Neural progenitor cell (in vitro differentiated cells): ENCODE measurements at regions not wholly inside any gene's neighbourhood (a gene's known extent, or its start where the extent isn't known, plus 50 kb on each side); places are given as distances from the start of the nearest gene placed in this dataset.

ENCODE experiments used
- DNase-seq: peaks from one replicate; pipeline ENCODE4 v3.0.0-alpha.2; 2016; ENCODE audit warnings: low spot score
- H2AFZ ChIP-seq: fragments of 200-600 bp; sonication (generic); replicated peaks from 2 replicates; pipeline ENCODE4 v1.6.1; 2016; ENCODE audit warnings: antibody characterized with exemption
- H3F3A ChIP-seq: fragments of 200-600 bp; sonication (generic); 2 replicates; pipeline ENCODE4 v1.6.1; 2016; ENCODE audit warnings: antibody characterized with exemption, low read depth
- H3K27ac ChIP-seq: fragments of 200-600 bp; sonication (generic); 2 replicates; pipeline ENCODE4 v1.5.1; 2016; ENCODE audit warnings: mild to moderate bottlenecking
- H3K27me3 ChIP-seq: fragments of 200-600 bp; sonication (generic); 2 replicates; pipeline ENCODE4 v1.6.1; 2016; ENCODE audit warnings: mild to moderate bottlenecking, moderate library complexity
- H3K36me3 ChIP-seq: fragments of 200-600 bp; sonication (generic); 2 replicates; pipeline ENCODE4 v1.5.1; 2016
- H3K4me1 ChIP-seq: fragments of 200-600 bp; sonication (generic); 2 replicates; pipeline ENCODE4 v1.6.1; 2016; ENCODE audit warnings: mixed run types
- H3K4me2 ChIP-seq: fragments of 200-600 bp; sonication (generic); 2 replicates; pipeline ENCODE4 v1.6.1; 2016
- H3K4me3 ChIP-seq: fragments of 200-600 bp; sonication (generic); 2 replicates; pipeline ENCODE4 v1.5.1; 2016
- H3K79me2 ChIP-seq: fragments of 200-600 bp; sonication (generic); 2 replicates; pipeline ENCODE4 v1.6.1; 2016; ENCODE audit warnings: low read depth
- H3K9ac ChIP-seq: fragments of 200-600 bp; sonication (generic); 2 replicates; pipeline ENCODE4 v1.6.1; 2016
- H3K9me3 ChIP-seq: fragments of 200-600 bp; sonication (generic); 2 replicates; pipeline ENCODE4 v1.5.1; 2016; ENCODE audit warnings: low read depth
- H4K20me1 ChIP-seq: fragments of 200-600 bp; sonication (generic); 2 replicates; pipeline ENCODE4 v1.6.1; 2016; ENCODE audit warnings: low read depth
- H3K27ac Mint-ChIP-seq: 3 replicates; pipeline ENCODE4 v1.8.0; 2021; ENCODE audit warnings: mixed read lengths
- H3K27me3 Mint-ChIP-seq: 2 replicates; pipeline ENCODE4 v1.8.0; 2022; ENCODE audit warnings: low read depth, mild to moderate bottlenecking, inconsistent platforms, moderate library complexity, mixed read lengths; ENCODE audit not compliant: insufficient read depth
- H3K36me3 Mint-ChIP-seq: 3 replicates; pipeline ENCODE4 v1.8.0; 2021; ENCODE audit warnings: mixed read lengths
- H3K4me1 Mint-ChIP-seq: 3 replicates; pipeline ENCODE4 v1.8.0; 2021; ENCODE audit warnings: mixed read lengths
- H3K4me3 Mint-ChIP-seq: 3 replicates; pipeline ENCODE4 v1.8.0; 2021; ENCODE audit warnings: mild to moderate bottlenecking, moderate library complexity, mixed read lengths
- H3K9me3 Mint-ChIP-seq: 3 replicates; pipeline ENCODE4 v1.8.0; 2020; ENCODE audit warnings: mixed read lengths
- CTCF ChIP-seq: fragments of 200-600 bp; sonication (generic); IDR thresholded peaks from 2 replicates; pipeline ENCODE4 v1.5.1; 2017; ENCODE audit warnings: antibody characterized with exemption, mild to moderate bottlenecking
- EZH2 ChIP-seq: fragments of 200-600 bp; sonication (generic); IDR thresholded peaks from 2 replicates; pipeline ENCODE4 v1.6.1; 2017; ENCODE audit warnings: antibody characterized with exemption, mild to moderate bottlenecking, moderate library complexity
- EZH2phosphoT487 ChIP-seq: fragments of 200-600 bp; sonication (generic); IDR thresholded peaks from 2 replicates; pipeline ENCODE4 v1.6.1; 2017; ENCODE audit warnings: antibody characterized with exemption

- no peak overlapping the region for H3K27ac Mint-ChIP-seq
- H3K4me3 ChIP-seq = no peak overlapping the region
Observed at GRCh38 chr9:75798505-75798904, 92.0 kb upstream of the PCSK5 start.

GRCh38 chr9:75803130-75803529 lies 87.3 kb upstream of the PCSK5 start:
- no peak overlapping the region for H3K4me3 ChIP-seq
- Mint-ChIP-seq H3K27ac (no peak overlapping the region), H3K9me3 (no peaks in the 10 kb centered on the region), H3K4me3 (no peak overlapping the region), H3K4me1 (peaks cover 4% of the 10 kb centered on the region), H3K27me3 (no peaks in the 10 kb centered on the region), H3K36me3 (no peaks in the 10 kb centered on the region)
- no peaks in the 10 kb centered on the region for H3K36me3 ChIP-seq
- no peak overlapping the region for H3K4me2 ChIP-seq
- no peak for DNase-seq
- no peaks in the 10 kb centered on the region for H4K20me1 ChIP-seq
- TF ChIP-seq EZH2phosphoT487 = no peak
- no peak for TF ChIP-seq CTCF
- TF ChIP-seq EZH2 = no peak
- H3K27me3 ChIP-seq = no peaks in the 10 kb centered on the region
- no peaks in the 10 kb centered on the region for H3F3A ChIP-seq
- H3K4me1 ChIP-seq = no peaks in the 10 kb centered on the region
- no peak overlapping the region for H3K27ac ChIP-seq
- H3K79me2 ChIP-seq = no peaks in the 10 kb centered on the region
- H3K9me3 ChIP-seq = no peaks in the 10 kb centered on the region
- H3K9ac ChIP-seq = no peak overlapping the region
- no peak overlapping the region for H2AFZ ChIP-seq

More at GRCh38 chr9:75798505-75798904, 92.0 kb upstream of the PCSK5 start:
- Mint-ChIP-seq H3K9me3 (no peaks in the 10 kb centered on the region), H3K4me1 (peaks cover 8% of the 10 kb centered on the region), H3K36me3 (no peaks in the 10 kb centered on the region), H3K27me3 (peaks cover 2% of the 10 kb centered on the region), H3K4me3 (no peak overlapping the region)
- H3K4me2 ChIP-seq = no peak overlapping the region
- no peak overlapping the region for H2AFZ ChIP-seq
- no peaks in the 10 kb centered on the region for H3F3A ChIP-seq
- H3K27ac ChIP-seq = no peak overlapping the region
- no peaks in the 10 kb centered on the region for H3K27me3 ChIP-seq
- TF ChIP-seq EZH2 (no peak), CTCF (no peak), EZH2phosphoT487 (no peak)
- no peak for DNase-seq
- H3K9me3 ChIP-seq = no peaks in the 10 kb centered on the region
- H4K20me1 ChIP-seq = no peaks in the 10 kb centered on the region
- no peaks in the 10 kb centered on the region for H3K36me3 ChIP-seq
- H3K4me1 ChIP-seq = no peaks in the 10 kb centered on the region
- H3K79me2 ChIP-seq = no peaks in the 10 kb centered on the region
- no peak overlapping the region for H3K9ac ChIP-seq

GRCh38 chr9:75810063-75810462 lies 80.4 kb upstream of the PCSK5 start:
- TF ChIP-seq EZH2phosphoT487 = no peak
- no peak for TF ChIP-seq CTCF
- no peak for TF ChIP-seq EZH2
- H3K4me2 ChIP-seq = no peak overlapping the region
- H3K4me1 Mint-ChIP-seq = no peaks in the 10 kb centered on the region

More at GRCh38 chr9:75810063-75810462, 80.4 kb upstream of the PCSK5 start:
- Mint-ChIP-seq H3K27me3 (peaks cover 2% of the 10 kb centered on the region), H3K9me3 (peaks cover 2% of the 10 kb centered on the region), H3K4me3 (no peak overlapping the region), H3K36me3 (no peaks in the 10 kb centered on the region), H3K27ac (no peak overlapping the region)
- Histone ChIP-seq H2AFZ (no peak overlapping the region), H3K9ac (no peak overlapping the region), H3K9me3 (peaks cover 6% of the 10 kb centered on the region), H3K4me3 (no peak overlapping the region), H4K20me1 (no peaks in the 10 kb centered on the region), H3K36me3 (no peaks in the 10 kb centered on the region), H3K27me3 (no peaks in the 10 kb centered on the region), H3F3A (no peaks in the 10 kb centered on the region), H3K79me2 (no peaks in the 10 kb centered on the region), H3K4me1 (no peaks in the 10 kb centered on the region), H3K27ac (no peak overlapping the region)
- no peak for DNase-seq
